Pancreas (tissue), 10 donors: ENCODE measurements at regions not wholly inside any gene's neighbourhood (a gene's known extent, or its start where the extent isn't known, plus 50 kb on each side); places are given as distances from the start of the nearest gene placed in this dataset.
"Not testable (repeated sequence)": the region's sequence is repeated elsewhere in the genome, so short reads cannot be mapped to it uniquely, and the experiment has no call there.

Source experiments
- ATAC-seq, 4 donors: fragments of 200-7000 bp; cut with Tn5 transposase; one replicate each; pipeline versions ENCODE4 v1.8.0 to v1.9.1; 2020; ENCODE audit warnings: mild to moderate bottlenecking in 4 of 4, moderate library complexity in 4 of 4
- DNase-seq, 6 donors: peaks; one replicate each; pipeline ENCODE4 v3.0.0-alpha.2; 2020
- FAIRE-seq: peaks from 2 replicates; lab custom pipeline; 2012; peaks lifted over from hg19 to GRCh38; lab: Jason Lieb, UNC
- H3K27ac ChIP-seq, 4 donors: fragments of 200-600 bp; sonication (generic); 1 replicate in 3 of 4; 2 replicates in 1 of 4; pipeline versions ENCODE4 v1.5.0 to v1.8.0; 2020
- H3K27me3 ChIP-seq, 4 donors: fragments of 200-600 bp; one replicate each; pipeline ENCODE4 v1.8.0; 2021
- H3K36me3 ChIP-seq, 3 donors: fragments of 200-600 bp; sonication (generic) in 1 of 3; one replicate each; pipeline versions ENCODE4 v1.5.0 to v1.8.0; 2020 to 2021
- H3K4me1 ChIP-seq, 3 donors: fragments of 200-600 bp; one replicate each; pipeline ENCODE4 v1.8.0; 2021
- H3K4me3 ChIP-seq, 4 donors: fragments of 200-600 bp; sonication (generic) in 2 of 4; one replicate each; pipeline versions ENCODE4 v1.5.0 to v1.8.0; 2020 to 2021
- H3K9me3 ChIP-seq, 4 donors: fragments of 200-600 bp; one replicate each; pipeline ENCODE4 v1.8.0; 2021
- CTCF ChIP-seq, 4 donors: fragments of 200-600 bp; sonication (generic) in 3 of 4; IDR thresholded peaks; one replicate each; pipeline versions ENCODE4 v1.5.0 to v1.8.0; 2021; ENCODE audit warnings: antibody characterized with exemption in 4 of 4
- WGBS, 2 donors: extraction: QIAGEN DNeasy Blood & Tissue Kit; methylation state at CpG; one replicate each; pipeline ENCODE4 v1.1.7; 2013; 5-methylcytosine and 5-hydroxymethylcytosine counted together
- intact Hi-C, 3 donors: fragments of 100-400 bp; cut with DNase I; formaldehyde crosslinking; loops; one replicate each; pipeline versions ENCODE4 v1.11.1 to v1.14.2; 2022
- donor health status: healthy with polysubstance abuse.
- donor health status: DM: no; HTN: no; CAD: no; lungs with moderate emphysema.
- donor health status: DM: no; HTN: no; CAD: no.
- donor health status: control.
- donor health status: control.
- donor health status: Bipolar disorder and iron deficiency.
- donor health status: DM: yes; HTN: yes; CAD: no.
- donor health status: DM: no; HTN: no; CAD: no.
- donor health status: DM: no; HTN: no; CAD: no.
- donor health status: DM: yes; HTN: yes; CAD: no.

- Histone ChIP-seq H3K9me3 (no peaks in the 10 kb centered on the region), H3K4me3 (no peak overlapping the region), H3K27ac (no peak overlapping the region), H3K27me3 (no peaks in the 10 kb centered on the region), H3K4me1 (peaks cover 0 to 4% (median 0%) of the 10 kb centered on the region in 3 donors), H3K36me3 (no peaks in the 10 kb centered on the region)
- DNase-seq, result no peak
- intact Hi-C loops, result no loop called here
- FAIRE-seq, result no peak
- 71 to 87% methylated on average over 6 of the region's 6 CpGs for WGBS, 2 donors
- no peak for ATAC-seq
- no peak for TF ChIP-seq CTCF (IDR thresholded peaks at IDR 0.05)
Measured at GRCh38 chr13:54033323-54033861, 1004.8 kb downstream of the OLFM4 start.

- Histone ChIP-seq H3K27me3 (no peaks in the 10 kb centered on the region), H3K9me3 (no peaks in the 10 kb centered on the region), H3K27ac (no peak overlapping the region), H3K36me3 (no peaks in the 10 kb centered on the region), H3K4me1 (peaks cover 0 to 4% (median 0%) of the 10 kb centered on the region in 3 donors), H3K4me3 (no peak overlapping the region)
- intact Hi-C loops, result no loop called here
- TF ChIP-seq CTCF (IDR thresholded peaks at IDR 0.05), result no peak
- 89 to 95% methylated on average over 2 of the region's 2 CpGs for WGBS, 2 donors
- ATAC-seq (no peak), FAIRE-seq (no peak), DNase-seq (no peak)
Measured at GRCh38 chr13:54034047-54034446, 1005.4 kb downstream of the OLFM4 start.

- WGBS, 2 donors, result 70 to 82% methylated on average over 5 of the region's 5 CpGs
- H3K36me3 ChIP-seq, intact Hi-C loops, ATAC-seq, H3K4me3 ChIP-seq, H3K9me3 ChIP-seq, H3K27me3 ChIP-seq, DNase-seq, H3K27ac ChIP-seq, H3K4me1 ChIP-seq, FAIRE-seq: not testable (repeated sequence)
Measured at GRCh38 chr13:54057416-54057815, 1028.8 kb downstream of the OLFM4 start.

- H3K9me3 ChIP-seq, H3K27me3 ChIP-seq, FAIRE-seq, DNase-seq, H3K4me1 ChIP-seq, ATAC-seq, H3K4me3 ChIP-seq, H3K27ac ChIP-seq, H3K36me3 ChIP-seq, intact Hi-C loops: not testable (repeated sequence)
- WGBS, 2 donors, result 81 to 87% methylated on average over 8 of the region's 8 CpGs
Measured at GRCh38 chr13:54069958-54070357, 1041.3 kb downstream of the OLFM4 start.

GRCh38 chr13:54077569-54077968, 1049.0 kb downstream of the OLFM4 start:
- Histone ChIP-seq H3K9me3 (no peaks in the 10 kb centered on the region), H3K27me3 (no peaks in the 10 kb centered on the region), H3K27ac (no peak overlapping the region), H3K36me3 (no peaks in the 10 kb centered on the region), H3K4me3 (no peak overlapping the region), H3K4me1 (no peaks in the 10 kb centered on the region)
- FAIRE-seq (no peak), DNase-seq (no peak), ATAC-seq (no peak)
- intact Hi-C loops, result no loop called here
- no peak for TF ChIP-seq CTCF (IDR thresholded peaks at IDR 0.05)

- 52 to 68% methylated on average over 3 of the region's 3 CpGs for WGBS, 2 donors
- no peak overlapping the region for H3K27ac ChIP-seq
- ATAC-seq (no peak), DNase-seq (no peak), FAIRE-seq (no peak)
- H3K36me3 ChIP-seq, result no peaks in the 10 kb centered on the region
- H3K9me3 ChIP-seq, result no peaks in the 10 kb centered on the region
- H3K4me3 ChIP-seq, result no peak overlapping the region
- H3K27me3 ChIP-seq, result no peaks in the 10 kb centered on the region
- H3K4me1 ChIP-seq, result no peaks in the 10 kb centered on the region
- intact Hi-C loops, result no loop called here
- TF ChIP-seq CTCF (IDR thresholded peaks at IDR 0.05), result no peak
Measured at GRCh38 chr13:54078271-54078870, 1049.8 kb downstream of the OLFM4 start.

- H3K27me3 ChIP-seq, H3K27ac ChIP-seq, FAIRE-seq, ATAC-seq, H3K9me3 ChIP-seq, H3K4me3 ChIP-seq, H3K36me3 ChIP-seq, DNase-seq, H3K4me1 ChIP-seq, intact Hi-C loops: not testable (repeated sequence)
- 82 to 83% methylated on average over 11 of the region's 11 CpGs for whole genome bisulfite sequencing, 2 donors
Measured at GRCh38 chr13:54082309-54082708, 1053.7 kb downstream of the OLFM4 start.
